KOPT-K1 (cell line): ENCODE measurements at regions not wholly inside any gene's neighbourhood (a gene's known extent, or its start where the extent isn't known, plus 50 kb on each side); places are given as distances from the start of the nearest gene placed in this dataset.

Experiments used
- H3K27ac ChIP-seq: fragments of 200-600 bp; sonication (generic); 2 replicates; pipeline ENCODE4 v1.5.1; 2016; ENCODE audit warnings: antibody characterized with exemption, mild to moderate bottlenecking, low read depth, low read length; ENCODE audit not compliant: poor library complexity, severe bottlenecking
- H3K36me3 ChIP-seq: fragments of 200-600 bp; sonication (generic); 2 replicates; pipeline ENCODE4 v1.5.1; 2017; ENCODE audit warnings: antibody characterized with exemption, mild to moderate bottlenecking, low read length, moderate library complexity; ENCODE audit not compliant: insufficient read depth
- H3K9me3 ChIP-seq: fragments of 200-600 bp; sonication (generic); 2 replicates; pipeline ENCODE4 v1.5.1; 2017; ENCODE audit warnings: antibody characterized with exemption, low read length, mild to moderate bottlenecking; ENCODE audit not compliant: insufficient read depth, poor library complexity, severe bottlenecking

GRCh38 chr1:106698660-106699059 lies 357.8 kb upstream of the PRMT6 start:
- Histone ChIP-seq H3K36me3 (no peaks in the 10 kb centered on the region), H3K27ac (no peak overlapping the region), H3K9me3 (no peaks in the 10 kb centered on the region)

GRCh38 chr1:106699433-106699832 lies 357.0 kb upstream of the PRMT6 start:
- H3K27ac ChIP-seq, result no peak overlapping the region
- no peaks in the 10 kb centered on the region for H3K9me3 ChIP-seq

GRCh38 chr1:106700211-106700610 lies 356.3 kb upstream of the PRMT6 start:
- no peaks in the 10 kb centered on the region for H3K36me3 ChIP-seq
- no peak overlapping the region for H3K27ac ChIP-seq
- no peaks in the 10 kb centered on the region for H3K9me3 ChIP-seq

More at GRCh38 chr1:106699433-106699832, 357.0 kb upstream of the PRMT6 start:
- H3K36me3 ChIP-seq, result no peaks in the 10 kb centered on the region

- Histone ChIP-seq H3K9me3 (no peaks in the 10 kb centered on the region), H3K36me3 (no peaks in the 10 kb centered on the region), H3K27ac (no peak overlapping the region)
Measured at GRCh38 chr1:106705971-106706370, 350.5 kb upstream of the PRMT6 start.

GRCh38 chr1:106717591-106717990 lies 338.9 kb upstream of the PRMT6 start:
- Histone ChIP-seq H3K27ac (no peak overlapping the region), H3K9me3 (no peaks in the 10 kb centered on the region), H3K36me3 (no peaks in the 10 kb centered on the region)

GRCh38 chr1:106721790-106722189 lies 334.7 kb upstream of the PRMT6 start:
- Histone ChIP-seq H3K27ac (no peak overlapping the region), H3K36me3 (no peaks in the 10 kb centered on the region), H3K9me3 (no peaks in the 10 kb centered on the region)

GRCh38 chr1:106722466-106722865 lies 334.0 kb upstream of the PRMT6 start:
- Histone ChIP-seq H3K36me3 (no peaks in the 10 kb centered on the region), H3K27ac (no peak overlapping the region), H3K9me3 (no peaks in the 10 kb centered on the region)

GRCh38 chr1:106727171-106727570 lies 329.3 kb upstream of the PRMT6 start:
- Histone ChIP-seq H3K27ac (no peak overlapping the region), H3K36me3 (no peaks in the 10 kb centered on the region), H3K9me3 (no peaks in the 10 kb centered on the region)

GRCh38 chr1:106746448-106747085 lies 309.9 kb upstream of the PRMT6 start:
- Histone ChIP-seq H3K36me3 (no peaks in the 10 kb centered on the region), H3K27ac (no peak overlapping the region), H3K9me3 (no peaks in the 10 kb centered on the region)

- H3K27ac ChIP-seq, result no peak overlapping the region
- no peaks in the 10 kb centered on the region for H3K36me3 ChIP-seq
- no peaks in the 10 kb centered on the region for H3K9me3 ChIP-seq
Measured at GRCh38 chr1:106747232-106747631, 309.2 kb upstream of the PRMT6 start.

- Histone ChIP-seq H3K27ac (no peak overlapping the region), H3K36me3 (no peaks in the 10 kb centered on the region), H3K9me3 (no peaks in the 10 kb centered on the region)
Measured at GRCh38 chr1:106747791-106748190, 308.7 kb upstream of the PRMT6 start.

GRCh38 chr1:106748606-106749005 lies 307.9 kb upstream of the PRMT6 start:
- H3K36me3 ChIP-seq, result no peaks in the 10 kb centered on the region
- no peaks in the 10 kb centered on the region for H3K9me3 ChIP-seq
- H3K27ac ChIP-seq, result no peak overlapping the region

- Histone ChIP-seq H3K9me3 (no peaks in the 10 kb centered on the region), H3K36me3 (no peaks in the 10 kb centered on the region), H3K27ac (no peak overlapping the region)
Measured at GRCh38 chr1:106749491-106749890, 307.0 kb upstream of the PRMT6 start.

GRCh38 chr1:106749906-106750305 lies 306.6 kb upstream of the PRMT6 start:
- no peaks in the 10 kb centered on the region for H3K9me3 ChIP-seq
- no peak overlapping the region for H3K27ac ChIP-seq
- H3K36me3 ChIP-seq, result no peaks in the 10 kb centered on the region

GRCh38 chr1:106751002-106751401 lies 305.5 kb upstream of the PRMT6 start:
- H3K36me3 ChIP-seq, result no peaks in the 10 kb centered on the region
- no peaks in the 10 kb centered on the region for H3K9me3 ChIP-seq
- no peak overlapping the region for H3K27ac ChIP-seq

- H3K9me3 ChIP-seq, result no peaks in the 10 kb centered on the region
Measured at GRCh38 chr1:106753066-106753465, 303.4 kb upstream of the PRMT6 start.

More at GRCh38 chr1:106753066-106753465, 303.4 kb upstream of the PRMT6 start:
- Histone ChIP-seq H3K27ac (no peak overlapping the region), H3K36me3 (no peaks in the 10 kb centered on the region)
